ENCODE measurements at regions not wholly inside any gene's neighbourhood (a gene's known extent, or its start where the extent isn't known, plus 50 kb on each side); places are given as distances from the start of the nearest gene placed in this dataset.

- TF ChIP-seq CTCF (IDR thresholded peaks at IDR 0.05; ENCODE audit: poor library complexity, severe bottlenecking) (no peak), POLR2AphosphoS5 (IDR thresholded peaks at IDR 0.05) (no peak), EP300 (conservative IDR thresholded peaks at IDR 0.05; ENCODE audit: poor library complexity, severe bottlenecking) (no peak)
Observed at GRCh38 chr2:207337234-207338219, 171.8 kb upstream of the KLF7 start.
